BE2C (cell line): ENCODE measurements at regions not wholly inside any gene's neighbourhood (a gene's known extent, or its start where the extent isn't known, plus 50 kb on each side); places are given as distances from the start of the nearest gene placed in this dataset.

Experiments used
- DNase-seq: peaks from one replicate; pipeline ENCODE4 v3.0.0-alpha.2; 2020
- H3K27me3 ChIP-seq: fragments of 250-450 bp; sonication (Bioruptor Pico); 2 replicates; pipeline ENCODE4 v1.5.1; 2020; ENCODE audit warnings: mild to moderate bottlenecking
- H3K36me3 ChIP-seq: fragments of 250-450 bp; sonication (Bioruptor Pico); 2 replicates; pipeline ENCODE4 v1.5.1; 2020; ENCODE audit warnings: mild to moderate bottlenecking
- H3K4me1 ChIP-seq: fragments of 250-450 bp; sonication (Bioruptor Pico); 2 replicates; pipeline ENCODE4 v1.5.1; 2020
- H3K4me3 ChIP-seq: 2 replicates; pipeline ENCODE4 v1.5.1; 2011; ENCODE audit warnings: low read depth, low read length
- H3K9me3 ChIP-seq: fragments of 250-450 bp; sonication (Bioruptor Pico); 2 replicates; pipeline ENCODE4 v1.5.1; 2020
- TF ChIP-seq, protein P1 (sequence below): IDR thresholded peaks from 2 replicates; pipeline ENCODE4 v1.5.1; 2012; ENCODE audit warnings: mild to moderate bottlenecking, low read depth, low read length

DNA sequence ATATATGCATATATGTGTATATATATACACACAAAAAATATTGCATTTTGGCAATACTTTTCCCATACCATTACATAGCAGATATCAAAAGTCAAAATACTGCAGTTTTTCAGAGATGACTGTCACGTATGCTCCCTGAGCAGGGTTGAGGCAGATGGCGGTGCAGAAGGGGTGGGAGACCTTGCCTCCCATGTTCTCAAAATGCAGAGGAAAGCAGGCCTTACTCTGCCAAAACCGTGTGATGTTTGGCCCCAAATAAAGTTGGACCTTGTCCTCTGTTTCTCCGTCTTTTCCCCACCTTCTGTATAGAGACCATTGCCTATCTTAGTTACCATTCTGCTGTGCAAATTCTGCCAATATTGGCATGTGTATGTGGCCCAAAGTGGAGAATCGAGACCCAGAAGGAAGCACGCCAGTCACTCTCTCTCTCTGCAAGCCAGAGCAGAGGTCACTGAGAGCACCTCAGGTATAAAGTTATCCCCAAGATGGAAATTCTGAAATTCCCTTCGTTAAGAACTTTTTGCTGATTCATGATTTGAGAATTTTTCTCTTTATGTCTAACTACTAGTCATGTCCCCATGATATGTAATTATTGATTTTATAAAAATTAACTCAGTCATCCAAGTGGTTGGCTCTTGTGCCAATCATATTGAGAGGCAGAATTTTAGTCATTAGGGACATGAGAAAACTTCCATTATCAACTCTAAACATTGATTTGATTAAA is 898.8 kb downstream of the EPHA4 start:
- H3K27me3 ChIP-seq, result no peaks in the 10 kb centered on the region
- no peak for DNase-seq
- no peak overlapping the region for H3K4me3 ChIP-seq
- no peaks in the 10 kb centered on the region for H3K4me1 ChIP-seq
- H3K36me3 ChIP-seq, result no peaks in the 10 kb centered on the region
- no peaks in the 10 kb centered on the region for H3K9me3 ChIP-seq
- TF ChIP-seq, protein P1, sequence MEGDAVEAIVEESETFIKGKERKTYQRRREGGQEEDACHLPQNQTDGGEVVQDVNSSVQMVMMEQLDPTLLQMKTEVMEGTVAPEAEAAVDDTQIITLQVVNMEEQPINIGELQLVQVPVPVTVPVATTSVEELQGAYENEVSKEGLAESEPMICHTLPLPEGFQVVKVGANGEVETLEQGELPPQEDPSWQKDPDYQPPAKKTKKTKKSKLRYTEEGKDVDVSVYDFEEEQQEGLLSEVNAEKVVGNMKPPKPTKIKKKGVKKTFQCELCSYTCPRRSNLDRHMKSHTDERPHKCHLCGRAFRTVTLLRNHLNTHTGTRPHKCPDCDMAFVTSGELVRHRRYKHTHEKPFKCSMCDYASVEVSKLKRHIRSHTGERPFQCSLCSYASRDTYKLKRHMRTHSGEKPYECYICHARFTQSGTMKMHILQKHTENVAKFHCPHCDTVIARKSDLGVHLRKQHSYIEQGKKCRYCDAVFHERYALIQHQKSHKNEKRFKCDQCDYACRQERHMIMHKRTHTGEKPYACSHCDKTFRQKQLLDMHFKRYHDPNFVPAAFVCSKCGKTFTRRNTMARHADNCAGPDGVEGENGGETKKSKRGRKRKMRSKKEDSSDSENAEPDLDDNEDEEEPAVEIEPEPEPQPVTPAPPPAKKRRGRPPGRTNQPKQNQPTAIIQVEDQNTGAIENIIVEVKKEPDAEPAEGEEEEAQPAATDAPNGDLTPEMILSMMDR, result no peak

DNA sequence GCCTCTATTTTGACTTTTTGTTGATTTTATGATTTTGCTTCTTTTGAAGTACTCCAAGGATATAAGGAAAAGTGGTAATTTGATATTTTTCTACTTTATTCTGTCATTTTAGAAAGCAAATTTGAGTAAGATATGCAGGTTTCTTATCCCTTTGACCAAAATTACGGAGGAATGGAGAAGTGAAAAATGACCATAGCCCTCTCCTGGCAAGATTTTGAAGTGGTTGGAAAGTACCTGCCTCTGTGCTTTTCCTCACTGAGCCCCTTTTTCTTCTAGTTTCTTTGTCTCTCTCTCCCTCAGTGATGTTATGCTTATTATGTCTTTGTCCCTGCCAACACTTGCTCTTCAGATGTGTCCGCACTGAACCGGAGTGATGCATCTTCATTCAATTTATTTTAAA is 898.1 kb downstream of the EPHA4 start:
- H3K9me3 ChIP-seq, result no peaks in the 10 kb centered on the region
- TF ChIP-seq, protein P1, result no peak
- H3K36me3 ChIP-seq, result no peaks in the 10 kb centered on the region
- no peaks in the 10 kb centered on the region for H3K27me3 ChIP-seq
- H3K4me3 ChIP-seq, result no peak overlapping the region
- H3K4me1 ChIP-seq, result no peaks in the 10 kb centered on the region
- DNase-seq, result no peak

DNA sequence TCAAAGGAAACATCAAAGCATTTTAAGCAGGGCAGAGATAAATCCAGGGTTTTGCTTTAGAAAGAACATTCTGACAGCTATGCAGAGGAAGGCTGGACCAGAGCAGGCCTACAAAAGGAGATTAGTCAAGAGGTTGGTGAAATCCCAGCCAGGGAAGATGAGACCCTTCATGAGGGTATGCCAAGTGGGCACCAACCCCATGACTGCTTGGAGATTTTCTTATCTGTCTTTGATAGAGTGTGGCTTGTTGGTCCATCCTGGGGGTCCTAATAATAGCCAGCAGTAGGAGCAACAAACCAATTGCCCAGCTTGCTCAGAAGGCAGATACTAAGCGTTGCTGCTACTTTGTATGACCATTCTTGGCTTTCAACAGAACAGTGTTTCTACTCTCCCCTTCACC is 895.4 kb downstream of the EPHA4 start:
- no peak for DNase-seq
- Histone ChIP-seq H3K4me1 (no peaks in the 10 kb centered on the region), H3K36me3 (no peaks in the 10 kb centered on the region), H3K9me3 (no peaks in the 10 kb centered on the region), H3K4me3 (no peak overlapping the region), H3K27me3 (no peaks in the 10 kb centered on the region)
- TF ChIP-seq, protein P1, result no peak

DNA sequence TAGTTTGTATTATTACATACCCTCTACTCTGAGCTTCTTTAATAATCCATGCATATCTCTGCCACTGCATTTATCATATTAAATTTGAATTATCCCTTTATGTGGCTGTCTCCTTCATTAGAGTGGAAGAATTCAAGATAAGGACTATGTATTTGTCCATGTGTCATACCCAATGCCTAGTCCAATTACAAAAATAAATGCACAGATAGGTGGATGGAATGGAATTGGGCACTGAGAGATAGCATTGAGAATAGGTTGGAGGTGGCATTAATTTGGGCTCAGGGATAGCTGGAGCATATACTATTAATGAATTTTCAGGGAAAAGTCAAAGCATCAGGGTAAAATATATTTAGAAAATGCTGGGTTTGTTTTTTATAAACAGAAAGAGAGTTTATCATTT is 893.2 kb downstream of the EPHA4 start:
- TF ChIP-seq, protein P1, result no peak
- DNase-seq, result no peak
- Histone ChIP-seq H3K9me3 (no peaks in the 10 kb centered on the region), H3K4me1 (no peaks in the 10 kb centered on the region), H3K36me3 (no peaks in the 10 kb centered on the region), H3K27me3 (no peaks in the 10 kb centered on the region), H3K4me3 (no peak overlapping the region)

DNA sequence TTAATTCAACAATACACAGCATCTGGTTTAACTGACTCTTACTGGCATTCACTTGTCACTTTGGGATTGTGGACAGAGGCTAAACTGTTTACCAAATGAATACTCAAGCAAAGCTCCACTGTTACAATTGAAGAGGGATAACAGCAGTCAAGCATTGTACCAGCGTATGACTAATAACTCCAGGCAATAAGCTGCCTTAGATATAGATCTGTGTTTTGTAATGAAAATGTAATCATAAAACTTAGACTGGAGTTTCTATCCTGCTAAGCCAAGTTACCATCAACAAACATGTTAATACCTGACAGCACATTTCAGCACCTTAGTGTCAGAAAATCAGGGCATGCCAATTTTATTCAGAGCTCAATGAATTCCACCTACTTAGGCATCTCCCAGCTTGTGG is 889.5 kb downstream of the EPHA4 start:
- H3K4me1 ChIP-seq, result no peaks in the 10 kb centered on the region
- TF ChIP-seq, protein P1, result no peak
- H3K9me3 ChIP-seq, result no peaks in the 10 kb centered on the region
- H3K27me3 ChIP-seq, result no peaks in the 10 kb centered on the region
- H3K36me3 ChIP-seq, result no peaks in the 10 kb centered on the region
- DNase-seq, result no peak
- no peak overlapping the region for H3K4me3 ChIP-seq

DNA sequence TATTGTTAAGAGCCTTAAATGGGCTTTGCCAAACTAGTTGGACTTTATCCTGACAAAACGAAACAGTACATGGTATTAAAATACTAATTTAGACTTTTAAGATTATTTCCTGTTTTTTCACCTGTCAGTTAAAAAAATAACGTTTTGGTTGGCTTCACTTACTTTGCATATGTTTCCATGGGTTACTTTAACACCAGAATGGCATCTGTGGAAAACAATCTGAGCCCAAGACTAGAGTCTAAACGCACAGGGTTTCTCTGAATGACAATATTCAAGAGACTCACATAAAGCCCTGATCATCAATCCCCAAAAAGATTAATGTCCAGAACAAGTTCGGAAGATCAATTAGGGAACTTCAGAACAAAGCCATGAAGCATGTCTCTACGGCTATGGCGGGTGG is 888.0 kb downstream of the EPHA4 start:
- no peaks in the 10 kb centered on the region for H3K4me1 ChIP-seq
- DNase-seq, result no peak
- H3K4me3 ChIP-seq, result no peak overlapping the region
- no peaks in the 10 kb centered on the region for H3K36me3 ChIP-seq
- TF ChIP-seq, protein P1, result no peak
- no peaks in the 10 kb centered on the region for H3K27me3 ChIP-seq
- no peaks in the 10 kb centered on the region for H3K9me3 ChIP-seq
